Mesenchymal stem cell (in vitro differentiated cells and primary cell): ENCODE measurements at regions not wholly inside any gene's neighbourhood (a gene's known extent, or its start where the extent isn't known, plus 50 kb on each side); places are given as distances from the start of the nearest gene placed in this dataset.

ENCODE experiments used
- DNase-seq: peaks from one replicate; pipeline ENCODE4 v3.0.0-alpha.2; 2013
- H2AFZ ChIP-seq: one replicate; pipeline ENCODE4 v1.6.1; 2013; ENCODE audit warnings: low read depth, mild to moderate bottlenecking, control low read depth, inconsistent platforms, low read length, moderate library complexity
- H2AK5ac ChIP-seq: 2 replicates; pipeline ENCODE4 v1.6.1; 2013; ENCODE audit warnings: low read length, moderate library complexity, mild to moderate bottlenecking, inconsistent platforms; ENCODE audit not compliant: severe bottlenecking
- H2BK120ac ChIP-seq: one replicate; pipeline ENCODE4 v1.6.1; 2013; ENCODE audit warnings: low read depth, mild to moderate bottlenecking, inconsistent platforms, low read length, moderate library complexity
- H2BK12ac ChIP-seq, 2 experiments: one replicate each; pipeline ENCODE4 v1.6.1; 2013; ENCODE audit warnings: inconsistent platforms in 2 of 2, low read length in 2 of 2, mild to moderate bottlenecking in 2 of 2, moderate library complexity in 2 of 2, control low read depth in 1 of 2
- H2BK15ac ChIP-seq: one replicate; pipeline ENCODE4 v1.6.1; 2013; ENCODE audit warnings: mild to moderate bottlenecking, low read depth, inconsistent platforms; ENCODE audit not compliant: poor library complexity, severe bottlenecking
- H2BK5ac ChIP-seq: 2 replicates; pipeline ENCODE4 v1.6.1; 2013; ENCODE audit warnings: low read depth, mild to moderate bottlenecking, low read length, control low read depth, inconsistent platforms; ENCODE audit not compliant: poor library complexity, severe bottlenecking
- H3K14ac ChIP-seq, 2 experiments: one replicate each; pipeline ENCODE4 v1.6.1; 2013; ENCODE audit warnings: inconsistent platforms in 2 of 2, low read length in 2 of 2, control low read depth in 1 of 2, mild to moderate bottlenecking in 1 of 2, moderate library complexity in 1 of 2
- H3K18ac ChIP-seq, 2 experiments: one replicate each; pipeline ENCODE4 v1.6.1; 2013; ENCODE audit warnings: inconsistent platforms in 2 of 2, low read length in 2 of 2, control low read depth in 1 of 2, low read depth in 1 of 2, mild to moderate bottlenecking in 1 of 2
- H3K23ac ChIP-seq, 2 experiments: one replicate each; pipeline ENCODE4 v1.6.1; 2013; ENCODE audit warnings: inconsistent platforms in 2 of 2, low read length in 2 of 2, mild to moderate bottlenecking in 2 of 2, moderate library complexity in 2 of 2, control low read depth in 1 of 2
- H3K27ac ChIP-seq: 2 replicates; pipeline ENCODE4 v1.5.1; 2013; ENCODE audit warnings: mild to moderate bottlenecking, moderate library complexity, low read length, control low read depth, inconsistent platforms; ENCODE audit not compliant: poor library complexity, severe bottlenecking
- H3K27me3 ChIP-seq, 2 experiments: 2 replicates each; pipeline versions ENCODE4 v1.6.1 to v1.7.0; 2013; ENCODE audit warnings: low read length in 2 of 2, mild to moderate bottlenecking in 2 of 2, moderate library complexity in 2 of 2, control low read depth in 1 of 2, inconsistent platforms in 1 of 2; ENCODE audit not compliant: control insufficient read depth in 1 of 2, insufficient read depth in 1 of 2
- H3K36me3 ChIP-seq, 2 experiments: 2 replicates each; pipeline versions ENCODE4 v1.6.1 to v1.7.0; 2013; ENCODE audit warnings: low read length in 2 of 2, control low read depth in 1 of 2, inconsistent platforms in 1 of 2, low read depth in 1 of 2, mild to moderate bottlenecking in 1 of 2; ENCODE audit not compliant: insufficient read depth in 2 of 2, control insufficient read depth in 1 of 2
- H3K4ac ChIP-seq, 2 experiments: one replicate each; pipeline ENCODE4 v1.6.1; 2013; ENCODE audit warnings: inconsistent platforms in 2 of 2, low read length in 2 of 2, mild to moderate bottlenecking in 2 of 2, moderate library complexity in 2 of 2, control low read depth in 1 of 2, low read depth in 1 of 2
- H3K4me1 ChIP-seq: 2 replicates; pipeline ENCODE4 v1.6.1; 2013; ENCODE audit warnings: low read depth, low read length, control low read depth; ENCODE audit not compliant: control insufficient read depth, insufficient read depth
- H3K4me2 ChIP-seq: 2 replicates; pipeline ENCODE4 v1.6.1; 2013; ENCODE audit warnings: low read length, mild to moderate bottlenecking, inconsistent platforms; ENCODE audit not compliant: poor library complexity, severe bottlenecking
- H3K4me3 ChIP-seq, 2 experiments: 2 replicates each; pipeline versions ENCODE4 v1.5.1 to v1.7.0; 2013; ENCODE audit warnings: low read length in 2 of 2, mild to moderate bottlenecking in 2 of 2, control low read depth in 1 of 2, low read depth in 1 of 2; ENCODE audit not compliant: insufficient read depth in 1 of 2
- H3K79me1 ChIP-seq: replicated peaks from 2 replicates; pipeline ENCODE4 v1.6.1; 2013; ENCODE audit warnings: mild to moderate bottlenecking, control low read depth, low read length, inconsistent platforms; ENCODE audit not compliant: poor library complexity, severe bottlenecking
- H3K9ac ChIP-seq: 2 replicates; pipeline ENCODE4 v1.7.0; 2013; ENCODE audit warnings: mild to moderate bottlenecking, low read length, moderate library complexity
- H3K9me3 ChIP-seq: 2 replicates; pipeline ENCODE4 v1.7.0; 2013; ENCODE audit warnings: mild to moderate bottlenecking, low read length; ENCODE audit not compliant: control insufficient read depth
- H4K8ac ChIP-seq: one replicate; pipeline ENCODE4 v1.6.1; 2013; ENCODE audit warnings: inconsistent platforms, mild to moderate bottlenecking, low read length, moderate library complexity
- H4K91ac ChIP-seq: one replicate; pipeline ENCODE4 v1.6.1; 2013; ENCODE audit warnings: mild to moderate bottlenecking, low read length, inconsistent platforms
- WGBS: methylation state at CpG from one replicate; pipeline ENCODE4 v1.1.7; 2013; ENCODE audit warnings: mixed read lengths; 5-methylcytosine and 5-hydroxymethylcytosine counted together

DNA sequence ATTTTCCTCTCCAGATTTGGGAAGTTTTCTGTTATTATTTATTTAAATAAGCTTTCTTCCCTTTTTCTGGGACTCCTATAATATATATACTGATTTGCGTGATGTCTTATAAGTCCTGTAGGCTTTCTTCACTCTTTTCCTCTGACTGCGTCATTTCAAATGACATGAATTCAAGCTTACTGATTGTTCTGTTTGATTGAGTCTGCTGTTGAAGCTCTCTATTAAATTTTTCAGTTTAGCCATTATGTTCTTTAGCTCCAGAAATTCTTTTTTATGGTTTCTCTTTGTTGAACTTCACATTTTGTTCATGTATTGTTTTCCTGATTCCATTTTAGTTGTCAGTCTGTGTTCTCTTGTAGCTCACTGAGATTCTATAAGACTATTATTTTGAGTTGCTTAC is 135.8 kb upstream of the PRR23C start:
- Histone ChIP-seq H3K36me3 (no peaks in the 10 kb centered on the region), H2AFZ (no peak overlapping the region), H3K9me3 (peaks cover 22% of the 10 kb centered on the region), H3K79me1 (no peaks in the 10 kb centered on the region), H3K27me3 (no peaks in the 10 kb centered on the region), H4K91ac (no peak overlapping the region), H2AK5ac (no peak overlapping the region), H3K4ac (no peak overlapping the region), H3K4me3 (no peak overlapping the region), H3K9ac (no peak overlapping the region), H3K4me1 (peaks cover 2% of the 10 kb centered on the region), H2BK5ac (no peak overlapping the region), H3K23ac (no peak overlapping the region), H4K8ac (no peak overlapping the region), H2BK120ac (no peak overlapping the region), H2BK12ac (no peak overlapping the region), H2BK15ac (no peak overlapping the region), H3K14ac (no peak overlapping the region), H3K18ac (no peak overlapping the region), H3K4me2 (no peak overlapping the region), H3K27ac (no peak overlapping the region)
- DNase-seq: no peak
- WGBS: 100% methylated on average over 1 of the region's 2 CpGs

DNA sequence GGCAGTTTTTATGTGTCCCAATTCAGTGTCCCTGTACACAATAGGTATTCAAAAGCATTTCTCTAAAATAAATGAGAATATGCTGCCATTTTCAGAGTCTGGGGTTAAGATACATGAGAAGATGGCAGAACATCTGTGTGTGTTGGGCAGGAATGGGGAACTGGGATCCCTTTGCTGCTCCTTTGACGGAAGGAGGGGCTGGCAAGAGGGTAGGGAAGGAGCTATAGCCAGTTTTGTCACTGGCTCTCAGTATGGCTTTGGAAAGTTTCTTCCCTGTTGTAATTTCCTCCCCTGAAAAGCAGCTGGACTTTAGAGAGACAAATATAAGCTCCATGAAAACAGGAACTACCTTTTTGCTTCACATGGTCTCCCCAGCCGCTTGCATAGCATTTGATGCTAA is 137.5 kb upstream of the PRR23C start:
- Histone ChIP-seq H3K4ac (no peak overlapping the region), H2BK15ac (no peak overlapping the region), H3K14ac (no peak overlapping the region), H3K27me3 (no peaks in the 10 kb centered on the region), H2BK120ac (no peak overlapping the region), H3K4me1 (peaks cover 2% of the 10 kb centered on the region), H3K4me2 (no peak overlapping the region), H3K79me1 (no peaks in the 10 kb centered on the region), H4K91ac (no peak overlapping the region), H3K9ac (no peak overlapping the region), H2AK5ac (no peak overlapping the region), H2BK5ac (no peak overlapping the region), H4K8ac (no peak overlapping the region), H2AFZ (no peak overlapping the region), H3K9me3 (peaks cover 22% of the 10 kb centered on the region), H3K18ac (no peak overlapping the region), H2BK12ac (no peak overlapping the region), H3K4me3 (no peak overlapping the region), H3K36me3 (no peaks in the 10 kb centered on the region), H3K23ac (no peak overlapping the region), H3K27ac (no peak overlapping the region)
- DNase-seq: no peak
- 39% methylated on average over 2 of the region's 2 CpGs for WGBS

DNA sequence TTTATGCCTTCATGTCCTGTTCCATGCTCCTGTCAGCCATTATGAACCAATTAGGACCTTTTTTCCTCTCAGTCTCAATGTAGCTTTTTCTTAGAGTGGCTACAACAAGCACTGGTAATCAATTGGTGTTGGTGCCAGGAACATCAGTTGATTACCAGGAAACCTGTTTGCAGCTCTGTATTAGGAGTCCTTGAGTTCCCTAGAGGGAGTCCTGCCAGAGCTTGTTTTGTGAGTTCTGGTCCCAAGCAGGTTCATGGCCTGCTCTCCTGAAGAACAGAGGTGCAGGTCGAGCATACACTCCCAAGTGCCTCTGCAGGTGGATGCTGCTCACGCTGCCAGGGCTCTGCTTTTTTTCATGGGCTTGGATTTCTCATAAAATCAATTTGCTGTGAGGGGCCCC is 137.9 kb upstream of the PRR23C start:
- no peak overlapping the region for H3K4ac ChIP-seq
- 22% methylated on average over 2 of the region's 2 CpGs for WGBS
- H3K4me2 ChIP-seq: no peak overlapping the region
- H3K27me3 ChIP-seq: no peaks in the 10 kb centered on the region
- H2BK15ac ChIP-seq: no peak overlapping the region
- no peak overlapping the region for H2BK5ac ChIP-seq
- H3K4me3 ChIP-seq: no peak overlapping the region
- H3K79me1 ChIP-seq: no peaks in the 10 kb centered on the region
- H3K23ac ChIP-seq: no peak overlapping the region
- H3K9ac ChIP-seq: no peak overlapping the region
- H3K4me1 ChIP-seq: peaks cover 2% of the 10 kb centered on the region
- no peak overlapping the region for H3K27ac ChIP-seq
- H4K8ac ChIP-seq: no peak overlapping the region
- no peak overlapping the region for H2BK12ac ChIP-seq
- H2BK120ac ChIP-seq: no peak overlapping the region
- H2AFZ ChIP-seq: no peak overlapping the region
- H3K36me3 ChIP-seq: no peaks in the 10 kb centered on the region
- no peak overlapping the region for H3K14ac ChIP-seq
- no peak overlapping the region for H3K18ac ChIP-seq
- H2AK5ac ChIP-seq: no peak overlapping the region
- no peak overlapping the region for H4K91ac ChIP-seq
- peaks cover 22% of the 10 kb centered on the region for H3K9me3 ChIP-seq
- no peak for DNase-seq

GRCh38 chr3:139185527-139185926 is 140.8 kb upstream of the PRR23C start:
- no peak overlapping the region for H4K8ac ChIP-seq
- no peak overlapping the region for H2BK15ac ChIP-seq
- H2BK120ac ChIP-seq: no peak overlapping the region
- no peaks in the 10 kb centered on the region for H3K36me3 ChIP-seq
- 100% methylated on average over 1 of the region's 3 CpGs for WGBS
- peaks cover 2% of the 10 kb centered on the region for H3K4me1 ChIP-seq
- H3K23ac ChIP-seq: no peak overlapping the region
- DNase-seq: no peak
- H3K27me3 ChIP-seq: no peaks in the 10 kb centered on the region
- no peak overlapping the region for H3K14ac ChIP-seq
- H3K79me1 ChIP-seq: no peaks in the 10 kb centered on the region
- H3K27ac ChIP-seq: no peak overlapping the region
- H4K91ac ChIP-seq: no peak overlapping the region
- no peak overlapping the region for H3K18ac ChIP-seq
- no peak overlapping the region for H2BK5ac ChIP-seq
- H3K4me2 ChIP-seq: no peak overlapping the region
- no peak overlapping the region for H2AK5ac ChIP-seq
- H2BK12ac ChIP-seq: no peak overlapping the region
- H3K9me3 ChIP-seq: peaks cover 13% of the 10 kb centered on the region
- no peak overlapping the region for H3K4ac ChIP-seq
- H3K4me3 ChIP-seq: no peak overlapping the region
- H2AFZ ChIP-seq: no peak overlapping the region
- no peak overlapping the region for H3K9ac ChIP-seq
